ENCODE measurements at regions not wholly inside any gene's neighbourhood (a gene's known extent, or its start where the extent isn't known, plus 50 kb on each side); places are given as distances from the start of the nearest gene placed in this dataset.

DNA sequence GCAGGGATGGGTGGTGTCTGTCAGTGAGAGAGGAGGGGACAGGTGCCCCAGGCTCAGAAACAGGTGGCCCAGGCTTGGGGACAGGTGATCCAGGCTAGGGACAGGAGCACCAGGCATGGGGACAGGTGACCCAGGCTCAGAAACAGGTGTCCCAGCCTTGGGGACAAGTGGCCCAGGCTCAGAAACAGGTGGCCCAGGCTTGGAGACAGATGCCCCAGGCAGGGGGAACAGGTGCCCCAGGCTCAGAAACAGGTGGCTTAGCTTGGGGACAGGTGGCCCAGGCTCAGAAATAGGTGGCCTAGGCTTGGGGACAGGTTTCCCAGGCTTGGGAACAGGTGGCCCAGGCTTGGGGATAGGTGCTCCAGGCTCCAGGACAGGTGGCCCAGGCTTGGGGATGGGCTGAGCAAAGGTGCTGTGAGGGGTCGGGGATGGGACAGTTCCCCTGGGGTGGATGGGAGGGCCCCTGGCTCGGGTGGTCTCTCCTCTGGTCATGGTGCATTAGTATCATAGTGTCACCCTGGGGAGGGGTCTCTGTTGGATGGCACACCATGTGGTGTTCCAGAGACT is 87.7 kb upstream of the C1orf174 start:
- TF ChIP-seq, protein P1, sequence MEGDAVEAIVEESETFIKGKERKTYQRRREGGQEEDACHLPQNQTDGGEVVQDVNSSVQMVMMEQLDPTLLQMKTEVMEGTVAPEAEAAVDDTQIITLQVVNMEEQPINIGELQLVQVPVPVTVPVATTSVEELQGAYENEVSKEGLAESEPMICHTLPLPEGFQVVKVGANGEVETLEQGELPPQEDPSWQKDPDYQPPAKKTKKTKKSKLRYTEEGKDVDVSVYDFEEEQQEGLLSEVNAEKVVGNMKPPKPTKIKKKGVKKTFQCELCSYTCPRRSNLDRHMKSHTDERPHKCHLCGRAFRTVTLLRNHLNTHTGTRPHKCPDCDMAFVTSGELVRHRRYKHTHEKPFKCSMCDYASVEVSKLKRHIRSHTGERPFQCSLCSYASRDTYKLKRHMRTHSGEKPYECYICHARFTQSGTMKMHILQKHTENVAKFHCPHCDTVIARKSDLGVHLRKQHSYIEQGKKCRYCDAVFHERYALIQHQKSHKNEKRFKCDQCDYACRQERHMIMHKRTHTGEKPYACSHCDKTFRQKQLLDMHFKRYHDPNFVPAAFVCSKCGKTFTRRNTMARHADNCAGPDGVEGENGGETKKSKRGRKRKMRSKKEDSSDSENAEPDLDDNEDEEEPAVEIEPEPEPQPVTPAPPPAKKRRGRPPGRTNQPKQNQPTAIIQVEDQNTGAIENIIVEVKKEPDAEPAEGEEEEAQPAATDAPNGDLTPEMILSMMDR (IDR thresholded peaks at IDR 0.05; ENCODE audit: insufficient read depth, low read length, poor library complexity, severe bottlenecking) = no peak
- TF ChIP-seq EZH2phosphoT487 (conservative IDR thresholded peaks at IDR 0.05; ENCODE audit: low read length) = no peak
